ENCODE measurements at regions not wholly inside any gene's neighbourhood (a gene's known extent, or its start where the extent isn't known, plus 50 kb on each side); places are given as distances from the start of the nearest gene placed in this dataset.

DNA sequence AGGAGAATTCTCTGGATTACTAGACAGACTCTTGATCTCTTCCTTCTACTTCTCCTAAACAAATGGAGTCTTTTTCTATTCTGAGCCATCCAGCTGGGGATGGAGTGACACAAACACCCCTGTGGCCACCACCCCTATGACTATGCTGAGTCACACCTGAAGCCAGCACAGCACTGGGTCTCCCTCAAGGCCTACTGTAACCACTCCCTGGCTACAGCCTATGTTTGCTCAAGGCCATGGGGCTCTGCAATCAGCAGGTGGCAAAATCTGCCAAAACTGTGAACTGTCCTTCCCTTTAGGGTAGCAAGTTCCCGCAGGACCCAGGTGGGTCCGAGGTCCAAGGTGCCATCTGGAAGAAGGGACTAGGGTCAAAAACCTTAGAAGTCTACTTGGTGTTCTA lies 132.3 kb downstream of the TINAG start:
- Histone ChIP-seq H3K4me3 (no peak overlapping the region), H3K27ac (no peak overlapping the region)

DNA sequence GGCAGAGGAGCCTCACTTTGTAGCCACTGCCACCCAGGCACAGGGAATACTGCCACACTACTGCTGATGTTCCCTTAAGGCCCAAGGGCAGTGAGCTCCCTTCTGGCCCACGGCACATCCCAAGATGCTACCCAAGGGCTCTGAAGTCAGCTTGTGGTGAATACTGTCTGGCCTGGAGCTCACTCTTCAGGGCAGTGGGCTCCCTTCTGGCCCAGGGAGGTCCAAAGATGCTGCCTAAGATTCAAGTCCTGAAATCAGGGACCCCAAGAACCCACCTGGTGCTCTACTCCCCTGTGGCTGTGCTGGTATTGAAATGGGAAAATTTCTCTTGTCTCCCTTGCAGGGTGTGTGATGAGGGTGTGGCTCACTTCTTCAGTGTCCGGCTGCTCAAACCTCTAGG lies 132.8 kb downstream of the TINAG start:
- no peak overlapping the region for H3K27ac ChIP-seq
- no peak overlapping the region for H3K4me3 ChIP-seq

DNA sequence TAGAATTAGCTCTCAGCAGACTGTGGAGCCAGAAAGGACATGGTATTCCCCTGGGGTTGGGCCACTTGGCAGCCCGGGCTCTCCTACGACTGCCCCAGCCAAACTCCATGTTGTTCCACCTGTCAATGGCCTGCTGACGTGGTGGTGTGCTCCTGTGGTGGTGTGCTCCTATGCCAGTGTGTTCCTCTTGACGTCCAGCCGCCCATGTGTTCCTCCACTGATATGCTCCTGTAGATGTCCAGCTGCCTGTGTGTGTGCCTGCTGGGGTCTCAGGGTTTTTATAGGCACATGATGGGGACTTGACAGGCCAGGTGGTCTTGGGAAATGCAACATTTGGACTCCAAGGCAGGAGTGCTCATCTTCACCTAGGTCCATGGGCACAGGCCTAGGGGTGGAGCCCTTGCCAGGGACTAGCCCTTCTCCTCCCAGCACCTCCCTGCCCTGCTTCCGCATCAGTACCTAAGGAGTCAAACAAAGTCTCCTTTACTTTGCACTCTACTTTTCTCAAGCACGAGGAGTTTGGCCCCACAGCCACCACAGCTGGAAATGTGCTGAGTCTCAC lies 133.5 kb downstream of the TINAG start:
- Histone ChIP-seq H3K4me3 (no peak overlapping the region), H3K27ac (no peak overlapping the region)

DNA sequence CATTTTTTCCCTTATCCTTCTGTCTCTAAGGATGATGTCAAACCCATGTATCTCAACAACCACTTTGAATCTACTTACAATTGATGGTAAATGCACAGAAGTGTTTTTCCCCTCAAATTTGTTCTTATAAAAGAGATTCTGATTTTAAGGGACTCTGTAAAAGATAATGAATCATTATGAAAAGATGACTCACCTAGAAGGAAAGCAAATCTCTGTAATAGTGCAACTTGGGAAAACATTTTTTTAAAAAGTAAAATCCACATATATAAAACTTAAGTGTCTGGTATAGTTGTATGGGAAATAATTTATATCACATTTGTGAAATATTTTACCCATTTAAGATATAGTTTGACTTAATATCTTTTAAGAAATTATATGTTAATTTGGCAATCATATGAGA lies 137.0 kb downstream of the TINAG start:
- no peak overlapping the region for H3K27ac ChIP-seq

DNA sequence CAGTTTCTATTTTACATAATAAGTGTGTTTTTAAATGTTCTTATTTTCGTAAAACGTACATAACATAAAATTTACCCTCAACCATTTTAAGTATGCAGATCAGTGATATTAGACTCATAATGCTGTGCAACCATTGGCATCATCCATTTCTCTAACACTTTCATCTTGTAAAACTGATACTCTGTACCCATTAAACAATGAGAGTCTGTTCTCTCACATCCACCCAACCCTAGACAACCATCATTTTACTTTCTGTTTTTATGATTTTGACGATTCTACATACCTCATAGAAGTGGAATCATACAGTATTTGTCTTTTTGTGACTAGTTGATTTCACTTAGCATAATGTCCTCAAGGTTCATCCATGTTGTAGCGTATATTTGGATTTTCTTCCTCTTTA lies 140.4 kb downstream of the TINAG start:
- Histone ChIP-seq H3K27ac (no peak overlapping the region), H3K4me3 (no peak overlapping the region)

More for the DNA sequence above, 137.0 kb downstream of the TINAG start:
- no peak overlapping the region for H3K4me3 ChIP-seq

DNA sequence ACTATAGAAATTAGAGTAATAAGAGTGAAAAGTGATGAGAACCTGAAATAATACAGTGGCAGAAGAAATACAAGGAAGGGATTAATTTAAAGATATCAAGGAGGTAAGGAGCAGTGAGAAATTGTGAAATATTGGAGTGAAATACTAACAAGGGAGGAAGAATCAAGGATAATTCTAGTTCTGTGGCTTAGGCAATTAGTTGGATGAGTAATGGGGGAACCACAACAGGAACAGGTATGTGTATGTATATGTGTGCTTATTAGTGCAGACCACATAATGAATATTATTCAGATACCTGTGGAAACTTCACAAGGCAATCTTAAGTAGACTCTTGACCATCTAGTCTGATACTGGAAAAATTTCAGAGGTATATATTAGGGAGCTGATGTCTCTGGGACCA lies 143.3 kb downstream of the TINAG start:
- Histone ChIP-seq H3K4me3 (no peak overlapping the region), H3K27ac (no peak overlapping the region)

DNA sequence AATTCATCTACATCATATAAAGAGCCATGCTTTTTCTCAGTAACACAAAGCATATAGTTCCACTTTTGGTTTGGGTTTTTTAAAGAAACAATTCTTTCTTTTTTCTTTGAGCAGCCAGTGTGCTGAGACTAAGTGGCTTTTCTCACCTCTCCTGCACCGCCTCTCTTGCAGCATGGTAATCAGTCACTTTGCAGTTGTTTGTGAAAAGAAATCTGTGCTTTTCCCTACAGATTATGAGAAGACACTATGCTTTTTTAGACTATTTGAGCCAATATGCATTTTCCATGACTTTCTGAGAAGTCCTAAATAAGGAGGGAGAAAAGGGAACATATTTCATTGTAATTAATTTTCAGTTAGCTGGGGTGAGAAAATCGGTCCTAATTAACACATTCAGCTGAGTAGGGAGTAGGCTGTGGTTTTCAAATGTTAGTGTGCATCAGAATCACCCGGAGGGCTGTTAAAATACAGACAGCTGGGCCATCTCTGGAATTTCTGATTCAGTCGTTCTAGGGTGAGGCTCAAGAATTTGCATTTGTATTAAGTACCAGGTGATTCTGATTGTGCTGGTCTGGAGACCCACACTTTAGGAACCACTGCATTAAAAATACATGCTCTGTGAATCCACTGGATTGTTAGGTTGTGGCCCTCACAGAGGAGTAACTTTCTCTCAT lies 155.2 kb downstream of the TINAG start:
- H3K4me3 ChIP-seq: no peak overlapping the region
- no peak overlapping the region for H3K27ac ChIP-seq

DNA sequence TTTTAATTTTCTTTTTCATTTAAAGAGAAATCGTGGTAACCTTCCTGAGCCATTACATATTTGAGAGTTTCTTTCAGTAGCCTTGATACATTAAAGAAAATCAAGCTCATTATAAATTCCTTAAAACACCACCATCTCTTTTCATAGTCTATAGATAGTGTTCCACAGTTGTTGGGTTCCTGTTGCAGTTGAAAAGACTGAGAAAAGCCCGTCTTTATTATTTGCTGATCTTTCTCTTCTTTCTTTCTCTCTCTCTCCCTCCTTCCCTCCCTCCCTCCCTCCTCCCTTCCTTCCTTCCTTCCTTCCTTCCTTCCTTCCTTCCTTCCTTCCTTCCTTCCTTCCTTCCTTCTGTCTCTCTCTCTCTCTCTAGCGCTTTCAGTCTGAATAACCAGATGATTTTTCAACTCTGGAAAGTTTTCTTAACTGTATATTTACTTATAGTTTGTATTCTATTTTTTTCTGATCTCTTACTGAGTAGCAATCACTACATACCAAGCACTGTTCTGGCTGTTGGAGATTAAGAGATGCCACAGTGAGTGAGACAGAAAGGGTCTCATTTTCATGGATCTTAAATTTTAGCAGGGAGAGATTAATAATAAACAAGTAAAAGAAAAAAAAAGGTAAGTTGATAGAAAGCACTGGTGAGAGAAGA lies 157.5 kb downstream of the TINAG start:
- no peak overlapping the region for H3K27ac ChIP-seq
- no peak overlapping the region for H3K4me3 ChIP-seq

DNA sequence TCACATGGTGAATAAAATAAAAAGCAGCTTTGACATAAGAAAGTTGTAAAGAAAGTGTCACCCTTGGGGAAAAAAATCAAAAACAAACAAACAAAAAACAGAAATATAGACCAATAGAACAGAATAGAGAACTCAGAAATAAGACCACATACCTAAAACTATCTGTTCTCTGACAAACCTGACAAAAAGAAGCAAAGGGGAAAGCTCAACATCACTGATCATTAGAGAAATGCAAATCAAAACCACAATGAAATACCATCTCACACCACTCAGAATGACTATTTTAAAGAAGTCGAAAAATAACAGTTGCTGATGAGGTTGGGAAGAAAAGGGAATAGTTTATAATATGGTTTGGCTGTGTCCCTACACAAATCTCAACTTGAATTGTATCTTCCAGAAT lies 159.1 kb downstream of the TINAG start:
- no peak overlapping the region for H3K4me3 ChIP-seq
- no peak overlapping the region for H3K27ac ChIP-seq

DNA sequence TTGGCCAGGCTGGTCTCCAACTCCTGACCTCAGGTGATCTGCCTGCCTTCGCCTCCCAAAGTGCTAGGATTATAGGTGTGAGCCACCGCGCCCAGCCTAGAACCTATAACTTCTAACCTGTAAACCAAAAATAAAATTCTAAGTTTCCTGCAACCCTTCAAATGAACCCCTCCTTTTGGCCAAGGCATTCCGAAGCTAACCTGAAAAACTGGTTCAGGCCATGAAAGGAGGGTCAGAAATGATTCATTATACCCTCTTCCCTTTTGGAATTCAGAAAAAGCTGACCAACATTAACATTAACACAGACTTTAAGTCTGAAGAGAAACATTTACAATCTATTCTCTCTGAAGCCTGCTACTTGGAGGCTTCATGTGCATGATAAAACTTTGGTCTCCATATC lies 165.1 kb downstream of the TINAG start:
- Histone ChIP-seq H3K4me3 (no peak overlapping the region), H3K27ac (no peak overlapping the region)

DNA sequence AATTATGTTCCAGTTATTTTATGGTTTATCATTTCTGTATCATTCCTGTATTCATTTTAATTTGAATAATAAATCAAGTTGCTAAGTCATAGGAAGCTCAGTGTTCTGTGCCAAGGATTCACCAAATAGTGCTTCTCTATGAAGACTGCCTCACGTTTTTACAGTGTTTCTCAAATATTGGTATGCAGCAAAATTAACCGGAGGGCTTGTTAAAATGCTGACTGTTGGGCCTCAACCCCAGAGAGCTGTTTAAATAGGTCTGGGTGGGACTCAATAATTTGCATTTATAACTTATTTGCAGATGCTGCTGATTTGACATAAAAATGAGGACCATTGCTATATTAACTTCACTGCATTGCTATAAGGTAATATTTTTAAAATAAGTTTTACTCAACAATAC lies 166.7 kb downstream of the TINAG start:
- no peak overlapping the region for H3K4me3 ChIP-seq

DNA sequence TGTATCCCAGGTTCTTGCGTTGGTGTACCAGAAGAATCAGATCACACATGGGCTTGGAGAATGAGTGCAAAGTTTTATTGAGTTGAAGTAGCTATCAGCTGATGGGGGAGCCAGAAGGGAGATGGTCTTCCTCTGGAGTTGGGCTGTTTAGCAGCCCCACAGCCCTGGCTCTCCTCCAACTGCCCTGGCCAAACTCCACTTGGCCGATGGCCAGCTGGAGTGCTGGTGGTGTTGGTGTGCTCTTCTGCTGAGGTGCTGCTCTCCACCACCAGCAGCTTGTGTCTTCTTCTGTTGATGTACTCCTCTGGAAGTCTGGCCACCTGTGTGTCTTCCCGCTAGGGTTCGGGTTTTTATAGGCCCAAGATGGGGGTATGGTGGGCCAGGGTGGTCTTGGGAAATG lies 172.8 kb downstream of the TINAG start:
- Histone ChIP-seq H3K27ac (no peak overlapping the region), H3K4me3 (no peak overlapping the region)

More for the DNA sequence above, 166.7 kb downstream of the TINAG start:
- H3K27ac ChIP-seq: no peak overlapping the region

DNA sequence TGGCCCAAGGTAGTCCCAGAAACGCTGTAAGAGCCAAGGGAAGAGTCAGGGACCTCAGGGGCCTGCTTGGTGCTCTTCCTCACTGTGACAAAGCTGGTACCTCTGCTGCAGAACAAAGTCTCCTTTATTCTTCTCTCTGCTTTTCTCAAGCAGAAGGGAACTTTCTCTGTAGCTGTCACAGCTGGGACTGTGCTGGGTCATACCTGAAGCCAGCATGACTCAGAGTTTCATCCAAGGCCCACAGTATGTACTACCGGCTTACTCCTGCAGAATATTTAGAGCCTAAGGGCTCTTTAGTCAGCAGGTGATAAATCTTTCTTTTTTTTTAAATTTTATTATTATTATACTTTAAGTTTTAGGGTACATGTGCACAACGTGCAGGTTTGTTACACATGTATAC lies 183.2 kb downstream of the TINAG start:
- H3K27ac ChIP-seq: no peak overlapping the region
- H3K4me3 ChIP-seq: no peak overlapping the region

DNA sequence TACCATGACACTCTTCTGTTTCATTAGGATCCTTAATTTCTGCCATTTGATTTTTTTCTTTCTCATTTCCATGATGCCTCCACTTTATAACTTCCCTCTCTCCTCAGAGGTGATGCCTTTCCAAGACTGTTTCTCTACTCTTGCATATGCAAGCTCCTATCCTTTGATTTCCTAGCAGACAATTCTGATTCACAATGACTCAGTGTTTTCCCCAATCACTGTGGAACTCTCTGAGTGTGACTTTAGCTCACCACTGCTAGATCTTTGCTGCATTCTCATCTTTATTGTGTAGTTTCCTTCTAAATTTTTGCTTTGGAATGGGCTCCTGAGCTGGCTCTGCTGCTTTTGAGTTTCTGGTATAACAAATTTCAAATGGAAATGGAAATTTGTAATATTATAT lies 184.9 kb downstream of the TINAG start:
- Histone ChIP-seq H3K27ac (no peak overlapping the region), H3K4me3 (no peak overlapping the region)

DNA sequence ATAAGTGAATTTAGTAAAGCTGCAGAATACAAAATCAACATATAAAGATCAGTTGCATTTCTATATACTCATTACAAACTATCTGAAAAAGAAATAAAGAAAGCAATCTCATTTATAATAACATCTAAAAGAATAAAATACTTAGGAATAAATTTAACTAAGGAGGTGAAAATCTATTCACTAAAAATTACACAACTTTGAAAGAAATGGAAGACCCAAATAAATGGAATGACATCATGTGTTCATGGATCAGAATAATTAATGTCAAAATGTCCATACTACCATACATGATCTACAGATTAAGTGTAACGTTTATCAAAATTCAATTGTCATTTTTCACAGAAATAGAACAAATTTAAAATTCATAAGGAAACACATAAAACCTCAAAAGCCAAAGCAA lies 194.9 kb downstream of the TINAG start:
- Histone ChIP-seq H3K4me3 (no peak overlapping the region), H3K27ac (no peak overlapping the region)

DNA sequence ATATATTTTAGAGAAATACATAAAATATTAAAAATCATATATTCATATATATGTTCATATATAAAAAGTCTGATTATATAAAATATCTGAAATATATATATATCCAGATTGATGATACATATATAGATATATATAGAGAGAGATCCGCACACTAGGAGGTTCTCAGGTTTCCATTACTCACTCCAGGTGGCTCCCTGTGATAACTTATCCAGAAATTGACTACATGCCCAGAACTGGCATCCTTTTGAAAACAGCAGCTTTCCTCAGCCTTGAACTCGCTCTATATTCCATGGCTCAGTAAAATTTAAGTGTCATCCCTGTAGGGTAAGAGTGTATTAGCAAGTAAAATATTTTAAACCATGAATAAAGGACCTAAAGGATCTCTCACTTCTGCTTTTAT lies 206.8 kb downstream of the TINAG start:
- Histone ChIP-seq H3K27ac (no peak overlapping the region), H3K4me3 (no peak overlapping the region)

DNA sequence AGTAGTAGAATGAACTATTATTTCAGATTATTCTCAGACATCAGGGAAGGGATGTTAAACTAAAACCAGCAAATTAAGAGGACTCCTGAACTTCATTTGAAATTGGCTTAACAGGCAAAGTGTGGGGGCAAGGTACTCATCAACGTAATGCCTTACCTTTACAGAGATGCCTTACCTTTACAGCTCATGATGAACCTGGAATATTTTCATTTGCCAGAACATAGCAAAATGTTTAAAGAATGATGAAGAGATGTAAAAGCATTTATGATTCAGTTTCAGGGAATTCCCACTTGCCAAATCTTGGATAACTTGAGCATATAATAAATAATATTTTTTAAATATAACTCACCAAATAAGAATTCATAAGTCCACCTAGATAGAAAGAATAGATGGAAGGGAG lies 207.5 kb downstream of the TINAG start:
- Histone ChIP-seq H3K4me3 (no peak overlapping the region), H3K27ac (no peak overlapping the region)

DNA sequence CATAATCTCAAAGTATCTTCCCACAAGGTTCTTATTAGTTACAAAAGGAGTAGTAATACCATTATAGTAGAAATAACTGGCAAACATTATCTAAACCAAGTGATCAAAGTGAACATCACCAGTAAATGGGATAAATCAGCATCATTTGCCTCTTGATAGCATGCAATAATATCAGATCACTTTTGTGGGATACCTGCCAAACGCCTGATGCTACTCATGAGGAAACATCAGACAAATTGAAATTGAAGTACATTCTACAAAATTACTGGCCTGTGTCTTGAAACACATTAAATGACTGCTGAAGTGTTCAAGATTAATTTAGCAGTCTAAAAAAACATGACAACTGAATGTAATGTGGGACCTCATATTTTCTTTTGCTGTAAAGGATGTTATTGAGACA lies 208.1 kb downstream of the TINAG start:
- Histone ChIP-seq H3K4me3 (no peak overlapping the region), H3K27ac (no peak overlapping the region)

DNA sequence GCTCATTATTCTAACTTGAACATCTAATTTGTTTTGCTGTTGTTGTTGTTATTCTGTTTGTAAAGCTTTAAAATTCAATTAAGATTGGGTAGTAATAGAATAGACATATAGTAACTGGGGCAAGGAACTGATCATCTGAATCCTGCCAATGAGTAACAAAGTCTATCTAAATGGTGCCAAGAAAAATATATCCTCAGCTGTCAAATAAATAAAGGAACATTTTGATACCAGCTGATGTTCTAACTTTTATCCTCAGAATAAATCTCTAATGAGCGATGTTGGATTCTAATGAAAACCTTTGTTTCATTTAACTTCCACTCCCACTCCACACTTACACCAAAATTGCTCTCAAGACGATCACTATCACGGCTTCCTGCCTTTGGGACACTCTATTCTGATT lies 210.9 kb downstream of the TINAG start:
- H3K27ac ChIP-seq: no peak overlapping the region
- H3K4me3 ChIP-seq: no peak overlapping the region

DNA sequence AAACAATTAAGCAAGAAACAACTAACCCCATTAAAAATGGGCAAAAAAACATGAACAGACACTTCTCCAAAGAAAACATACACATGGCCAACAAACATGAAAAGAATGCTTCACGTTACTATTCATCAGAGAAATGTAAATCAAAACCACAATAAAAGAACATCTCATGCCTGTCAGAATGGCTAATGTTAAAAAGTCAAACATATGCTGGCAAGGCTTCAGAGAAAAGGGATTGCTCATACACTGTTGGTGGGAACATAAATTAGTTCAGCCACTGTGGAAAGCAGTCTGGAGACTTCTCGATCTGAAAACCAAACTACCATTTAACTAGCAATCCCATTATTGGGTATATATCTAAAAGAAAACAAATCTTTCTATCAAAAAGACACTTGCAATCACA lies 217.5 kb downstream of the TINAG start:
- Histone ChIP-seq H3K4me3 (no peak overlapping the region), H3K27ac (no peak overlapping the region)

DNA sequence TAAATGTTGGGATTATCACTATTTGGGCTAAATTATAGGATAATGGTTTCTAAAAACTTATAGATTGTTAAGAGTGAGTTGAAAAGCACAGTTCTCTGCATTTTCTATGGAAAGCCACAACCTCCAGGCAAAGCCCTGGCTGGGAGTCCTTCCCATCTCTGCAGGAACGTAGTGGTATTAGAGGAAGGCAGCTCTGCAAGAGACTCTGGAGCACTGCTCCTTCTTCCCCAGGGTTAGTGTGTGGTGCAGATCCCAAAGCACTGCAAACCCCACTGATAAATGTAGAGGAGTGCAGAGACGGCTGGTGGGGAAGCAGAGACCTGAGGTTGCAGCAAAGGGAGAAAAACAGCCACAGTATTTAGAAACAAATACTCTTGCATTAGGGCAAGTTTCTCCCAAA lies 225.3 kb downstream of the TINAG start:
- Histone ChIP-seq H3K4me3 (no peak overlapping the region), H3K27ac (no peak overlapping the region)

DNA sequence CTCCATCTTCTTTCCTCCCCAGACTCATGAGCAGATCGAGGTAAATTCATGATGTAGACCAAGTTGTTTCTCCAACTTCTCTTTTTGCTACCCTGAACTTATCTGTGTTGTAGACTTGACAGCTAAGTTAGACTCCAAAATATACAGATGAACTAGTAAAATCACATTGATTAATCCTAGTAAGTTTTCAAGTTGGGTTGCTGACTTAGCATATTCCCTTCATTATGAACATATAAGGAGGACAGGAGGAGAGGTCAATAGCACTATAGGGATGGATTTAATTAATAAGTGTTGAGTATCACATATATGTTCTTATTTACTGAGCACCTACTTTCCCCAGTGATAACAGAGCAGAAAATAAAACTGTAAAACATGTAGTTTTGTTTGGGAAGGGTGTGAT lies 227.3 kb downstream of the TINAG start:
- Histone ChIP-seq H3K27ac (no peak overlapping the region), H3K4me3 (no peak overlapping the region)
